OCI-LY3 (cell line): ENCODE measurements at regions not wholly inside any gene's neighbourhood (a gene's known extent, or its start where the extent isn't known, plus 50 kb on each side); places are given as distances from the start of the nearest gene placed in this dataset.

Experiments used
- H2AFZ ChIP-seq: fragments of 200-600, 300-600 bp; shearing (Covaris generic); 2 replicates; pipeline ENCODE4 v1.6.0; 2014; ENCODE audit warnings: antibody characterized with exemption, low read depth, low read length
- H3K27ac ChIP-seq: fragments of 200-600, 300-600 bp; sonication (generic); 2 replicates; pipeline ENCODE4 v1.5.1; 2014; ENCODE audit warnings: mild to moderate bottlenecking, low read length, moderate library complexity, mixed read lengths
- H3K27me3 ChIP-seq: fragments of 200-600, 300-600 bp; sonication (generic); 2 replicates; pipeline ENCODE4 v1.6.1; 2014; ENCODE audit warnings: low read depth, low read length, mixed read lengths
- H3K36me3 ChIP-seq: fragments of 200-600, 300-600 bp; sonication (generic); replicated peaks from 2 replicates; pipeline ENCODE3; 2014; ENCODE audit warnings: low read depth, low read length, mixed read lengths
- H3K4me1 ChIP-seq: fragments of 300-600, 200-600 bp; sonication (generic); 2 replicates; pipeline ENCODE4 v1.6.1; 2014; ENCODE audit warnings: low read length, mixed read lengths
- H3K4me2 ChIP-seq: fragments of 200-600, 300-600 bp; sonication (generic); 2 replicates; pipeline ENCODE4 v1.6.1; 2014; ENCODE audit warnings: low read length, mixed read lengths
- H3K4me3 ChIP-seq: fragments of 300-600, 200-600 bp; sonication (generic); 2 replicates; pipeline ENCODE4 v1.5.1; 2014; ENCODE audit warnings: antibody characterized with exemption, mild to moderate bottlenecking, low read length, moderate library complexity
- H3K79me2 ChIP-seq: fragments of 300-600, 200-600 bp; shearing (Covaris generic); 2 replicates; pipeline ENCODE4 v1.6.1; 2014; ENCODE audit warnings: mild to moderate bottlenecking, low read length, mixed read lengths
- H3K9ac ChIP-seq: fragments of 300-600, 200-600 bp; shearing (Covaris generic); 2 replicates; pipeline ENCODE4 v1.6.0; 2014; ENCODE audit warnings: mild to moderate bottlenecking, low read length, moderate library complexity
- H3K9me3 ChIP-seq: fragments of 200-600, 300-600 bp; shearing (Covaris generic); 2 replicates; pipeline ENCODE4 v1.6.1; 2014; ENCODE audit warnings: low read length, mixed read lengths; ENCODE audit not compliant: insufficient read depth
- H4K20me1 ChIP-seq: fragments of 200-600, 300-600 bp; sonication (generic); 2 replicates; pipeline ENCODE4 v1.6.1; 2016; ENCODE audit warnings: low read length, mixed read lengths; ENCODE audit not compliant: insufficient read depth
- CTCF ChIP-seq: fragments of 200-600, 300-600 bp; sonication (generic); IDR thresholded peaks from 2 replicates; pipeline ENCODE4 v1.5.1; 2014; ENCODE audit warnings: antibody characterized with exemption, low read length, low read depth
- EZH2phosphoT487 ChIP-seq: fragments of 200-600 bp; shearing (Covaris generic); IDR thresholded peaks from 2 replicates; pipeline ENCODE4 v1.6.1; 2018; ENCODE audit warnings: antibody characterized with exemption, mixed run types, low read depth

DNA sequence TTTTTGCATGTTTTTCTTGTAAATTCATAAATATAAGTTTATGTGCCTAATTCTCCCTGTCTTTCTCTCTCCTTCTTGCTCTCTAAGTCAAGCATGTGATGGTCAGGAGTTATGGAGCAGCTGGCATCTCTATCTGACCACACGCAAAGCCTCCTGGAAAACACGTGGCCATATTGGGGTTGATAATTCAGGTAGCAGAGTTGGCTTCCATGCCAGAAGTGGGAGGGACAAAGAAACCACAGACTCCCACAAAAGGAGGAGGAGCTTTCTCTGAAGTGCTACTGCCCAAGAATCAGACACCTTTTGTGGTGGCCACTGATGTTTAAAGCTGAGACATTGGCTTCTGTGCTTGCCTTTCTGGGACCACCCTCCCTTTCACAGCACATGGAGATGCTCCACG is 517.6 kb upstream of the TMEM132C start:
- H3K27me3 ChIP-seq: peaks cover 3% of the 10 kb centered on the region; the same call in 1 of the 2 replicates

GRCh38 chr12:127750076-127750840 is 516.7 kb upstream of the TMEM132C start:
- no peak overlapping the region for H3K4me2 ChIP-seq
- H3K4me3 ChIP-seq: no peak overlapping the region
- H3K79me2 ChIP-seq: no peaks in the 10 kb centered on the region
- H3K27me3 ChIP-seq: peaks cover 3% of the 10 kb centered on the region; the same call in 1 of the 2 replicates
- no peaks in the 10 kb centered on the region for H3K36me3 ChIP-seq
- H3K9ac ChIP-seq: no peak overlapping the region
- TF ChIP-seq EZH2phosphoT487: no peak
- no peak for TF ChIP-seq CTCF
- H3K9me3 ChIP-seq: no peaks in the 10 kb centered on the region
- no peaks in the 10 kb centered on the region for H4K20me1 ChIP-seq
- no peak overlapping the region for H2AFZ ChIP-seq
- H3K4me1 ChIP-seq: no peaks in the 10 kb centered on the region
- H3K27ac ChIP-seq: no peak overlapping the region

More for the DNA sequence above, 517.6 kb upstream of the TMEM132C start:
- Histone ChIP-seq H2AFZ (no peak overlapping the region), H3K4me1 (no peaks in the 10 kb centered on the region), H3K4me3 (no peak overlapping the region), H3K27ac (no peak overlapping the region), H3K36me3 (no peaks in the 10 kb centered on the region), H3K79me2 (no peaks in the 10 kb centered on the region), H4K20me1 (no peaks in the 10 kb centered on the region), H3K9me3 (no peaks in the 10 kb centered on the region), H3K9ac (no peak overlapping the region), H3K4me2 (no peak overlapping the region)
- no peak for TF ChIP-seq EZH2phosphoT487
- TF ChIP-seq CTCF: no peak

DNA sequence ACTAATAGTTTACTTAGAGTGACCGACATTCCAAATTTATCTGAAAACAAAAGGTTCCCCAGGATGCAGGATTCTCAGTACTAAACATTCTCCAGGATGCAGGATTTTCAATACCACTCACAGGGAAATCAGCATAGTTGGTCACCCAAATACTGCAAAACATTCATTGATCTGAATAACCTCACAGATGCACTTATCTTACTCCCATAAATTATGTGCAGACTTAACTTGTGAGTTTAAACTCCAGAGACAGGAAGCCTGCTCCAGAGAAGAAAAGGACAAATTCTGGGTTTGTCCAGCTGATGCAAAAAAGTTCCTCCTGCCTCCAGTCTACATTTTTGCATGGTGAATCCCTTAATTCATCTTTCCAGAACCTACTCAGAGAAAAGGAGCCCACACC is 514.2 kb upstream of the TMEM132C start:
- Histone ChIP-seq H4K20me1 (no peaks in the 10 kb centered on the region), H3K4me2 (no peak overlapping the region), H3K4me1 (no peaks in the 10 kb centered on the region), H3K27ac (no peak overlapping the region), H3K4me3 (no peak overlapping the region), H3K9ac (no peak overlapping the region), H3K27me3 (no peaks in the 10 kb centered on the region), H3K36me3 (no peaks in the 10 kb centered on the region), H3K79me2 (no peaks in the 10 kb centered on the region), H2AFZ (no peak overlapping the region), H3K9me3 (no peaks in the 10 kb centered on the region)
- no peak for TF ChIP-seq CTCF
- no peak for TF ChIP-seq EZH2phosphoT487

- Histone ChIP-seq H3K4me2 (no peak overlapping the region), H3K9me3 (no peaks in the 10 kb centered on the region), H3K36me3 (no peaks in the 10 kb centered on the region), H3K9ac (no peak overlapping the region), H3K79me2 (no peaks in the 10 kb centered on the region), H3K4me3 (no peak overlapping the region), H3K27ac (no peak overlapping the region), H3K4me1 (no peaks in the 10 kb centered on the region), H4K20me1 (no peaks in the 10 kb centered on the region), H2AFZ (no peak overlapping the region), H3K27me3 (no peaks in the 10 kb centered on the region)
- no peak for TF ChIP-seq EZH2phosphoT487
- TF ChIP-seq CTCF: no peak
These were observed 506.6 kb upstream of the TMEM132C start for GRCh38 chr12:127760357-127760756.
